GM18951 (cell line): ENCODE measurements at regions not wholly inside any gene's neighbourhood (a gene's known extent, or its start where the extent isn't known, plus 50 kb on each side); places are given as distances from the start of the nearest gene placed in this dataset.
"Not testable (repeated sequence)": the region's sequence is repeated elsewhere in the genome, so short reads cannot be mapped to it uniquely, and the experiment has no call there.

Experiments used
- POLR2A ChIP-seq: IDR thresholded peaks from 4 replicates; pipeline ENCODE4 v1.6.1; 2011; ENCODE audit warnings: mild to moderate bottlenecking; ENCODE audit not compliant: insufficient read length, insufficient read depth; ENCODE audit errors: extremely low read depth
- in situ Hi-C: fragments of 300-500 bp; cut with MboI; formaldehyde crosslinking; loops from one replicate; pipeline ENCODE4 v1.12.0; 2022; ENCODE audit warnings: low sequenced_read_pairs, mixed read lengths, inconsistent platforms; ENCODE audit not compliant: unreplicated experiment

DNA sequence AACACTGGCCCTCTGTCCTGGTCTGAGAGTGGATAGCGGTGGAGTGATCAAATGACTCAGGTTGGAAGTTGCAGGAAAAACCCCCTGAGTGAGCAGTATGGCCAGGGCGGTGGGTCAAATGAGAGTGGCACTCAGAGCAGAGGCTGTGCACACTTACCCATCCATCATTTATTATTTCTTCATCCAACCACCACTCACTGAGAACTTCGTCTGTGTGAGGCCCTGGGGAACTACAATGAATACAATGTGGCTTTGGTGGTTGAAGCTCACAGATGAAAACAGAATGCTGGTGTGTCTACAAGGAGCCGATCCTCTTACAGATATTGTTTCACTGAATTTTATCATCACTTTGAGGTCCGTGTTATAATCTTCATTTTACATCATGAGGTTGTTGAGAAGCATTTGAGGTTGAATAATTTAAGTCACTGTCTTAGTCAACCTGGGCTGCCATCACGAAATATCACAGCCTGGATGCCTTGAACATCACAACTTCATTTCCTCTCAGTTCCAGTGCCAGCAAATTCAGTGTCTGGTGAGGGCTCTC, 73.4 kb upstream of the ID2 start:
- no peak for TF ChIP-seq POLR2A
- in situ Hi-C loops: no loop called here

DNA sequence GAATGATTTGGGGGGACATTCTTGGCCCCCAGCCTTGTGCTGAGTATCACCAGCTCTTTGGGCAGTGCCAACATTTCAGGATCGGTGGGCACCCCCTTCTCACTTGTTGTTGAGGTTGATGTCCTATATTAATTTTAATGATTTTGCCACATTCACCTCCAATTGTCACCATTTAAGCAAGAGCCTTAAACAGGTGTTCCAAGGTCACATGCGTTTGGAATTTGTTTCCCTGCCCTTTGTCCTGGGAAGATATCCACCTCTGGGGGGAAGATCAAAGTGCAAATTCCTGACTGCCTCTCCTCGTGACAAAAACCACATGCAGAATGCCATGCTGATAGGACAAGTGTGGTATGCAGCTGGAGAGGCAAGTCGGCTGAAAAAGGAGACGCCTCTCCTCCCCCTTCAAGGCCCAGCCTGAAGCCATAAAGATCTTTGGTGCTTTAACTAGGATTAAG, 72.5 kb upstream of the ID2 start:
- in situ Hi-C loops: no loop called here
- TF ChIP-seq POLR2A: no peak

- in situ Hi-C loops: not testable (repeated sequence)
These were observed 71.1 kb upstream of the ID2 start for GRCh38 chr2:8610775-8611174.

- in situ Hi-C loops: no loop called here
- no peak for TF ChIP-seq POLR2A
These were observed 70.6 kb upstream of the ID2 start for GRCh38 chr2:8611246-8611645.

DNA sequence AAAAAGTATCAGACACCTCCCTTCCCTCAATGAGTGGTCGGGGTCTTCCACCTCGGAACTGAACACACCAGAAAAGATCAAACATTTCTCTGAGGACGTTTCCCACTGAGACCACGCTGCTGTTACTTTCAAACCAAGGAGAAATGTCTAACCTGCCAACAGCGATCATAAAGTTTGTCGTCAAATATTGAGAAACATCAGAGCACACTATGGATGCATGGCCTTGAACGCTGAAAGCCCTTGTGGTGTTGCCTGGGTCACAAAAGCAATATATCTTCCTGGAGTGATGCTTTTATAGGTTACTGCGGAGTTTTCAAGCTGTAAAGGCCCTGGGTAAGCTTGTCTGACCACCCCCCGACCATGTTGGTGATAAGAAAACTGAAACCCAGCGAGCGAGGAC, 70.2 kb upstream of the ID2 start:
- no peak for TF ChIP-seq POLR2A
- in situ Hi-C loops: no loop called here

DNA sequence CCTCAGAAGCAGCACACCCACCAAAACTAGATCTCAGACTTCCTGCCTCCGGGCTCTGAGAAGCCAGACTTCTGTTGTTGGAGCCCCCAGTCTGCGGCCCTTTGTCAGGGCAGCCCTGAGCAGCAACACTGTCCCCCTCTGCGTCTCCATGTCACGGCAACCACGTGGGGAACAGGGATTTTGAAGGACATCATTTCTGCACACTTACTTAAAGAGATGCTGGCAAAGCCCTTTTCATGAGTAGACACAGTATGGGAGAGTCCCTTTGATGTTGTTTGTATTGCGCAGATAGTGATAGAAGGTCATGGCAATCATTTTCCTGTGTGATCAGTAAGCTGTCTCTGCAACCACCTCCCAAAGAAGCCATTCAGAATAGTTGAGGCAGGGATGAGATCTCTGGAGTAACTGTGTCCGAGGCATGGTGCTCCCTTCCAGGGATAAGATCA, 69.1 kb upstream of the ID2 start:
- in situ Hi-C loops: no loop called here
- TF ChIP-seq POLR2A: no peak

DNA sequence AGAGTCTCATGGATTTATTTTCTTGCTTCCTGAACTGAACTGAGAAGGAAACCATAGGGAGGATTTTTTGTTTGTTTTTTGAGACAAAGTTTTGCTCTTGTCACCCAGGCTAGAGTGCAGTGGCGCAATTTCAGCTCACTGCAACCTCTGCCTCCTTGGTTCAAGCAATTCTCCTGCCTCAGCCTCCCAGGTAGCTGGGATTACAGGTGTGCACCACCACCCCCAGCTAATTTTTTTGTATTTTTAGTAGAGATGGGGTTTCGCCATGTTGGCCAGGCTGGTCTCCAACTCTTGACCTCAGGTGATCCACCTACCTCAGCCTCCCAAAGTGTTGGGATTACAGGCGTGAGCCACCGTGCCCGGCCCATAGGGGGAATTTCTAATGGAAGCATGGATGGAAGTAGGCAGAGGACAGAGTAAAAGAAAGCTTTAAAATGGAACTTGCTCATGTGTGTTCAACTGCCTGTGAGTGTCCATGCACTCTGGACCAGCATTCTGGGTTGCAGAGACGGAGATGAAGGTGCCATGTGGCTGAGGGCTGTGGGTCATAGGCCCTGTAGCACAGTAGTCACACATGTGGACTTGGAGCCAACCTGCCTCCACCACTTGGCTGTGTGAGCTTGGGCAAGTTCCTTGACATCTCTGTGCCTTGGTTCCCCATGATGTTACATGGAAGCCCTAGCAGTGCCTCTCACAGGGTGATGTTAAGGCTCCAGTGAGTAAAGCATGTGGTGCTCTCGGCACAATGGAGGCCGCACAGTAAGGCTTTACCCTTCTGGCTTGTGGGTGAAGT, 68.5 kb upstream of the ID2 start:
- in situ Hi-C loops: not testable (repeated sequence)

GRCh38 chr2:8614646-8615045, 67.2 kb upstream of the ID2 start:
- TF ChIP-seq POLR2A: no peak

GRCh38 chr2:8615252-8615575, 66.6 kb upstream of the ID2 start:
- no peak for TF ChIP-seq POLR2A
- in situ Hi-C loops: no loop called here

More at GRCh38 chr2:8614646-8615045, 67.2 kb upstream of the ID2 start:
- in situ Hi-C loops: no loop called here

DNA sequence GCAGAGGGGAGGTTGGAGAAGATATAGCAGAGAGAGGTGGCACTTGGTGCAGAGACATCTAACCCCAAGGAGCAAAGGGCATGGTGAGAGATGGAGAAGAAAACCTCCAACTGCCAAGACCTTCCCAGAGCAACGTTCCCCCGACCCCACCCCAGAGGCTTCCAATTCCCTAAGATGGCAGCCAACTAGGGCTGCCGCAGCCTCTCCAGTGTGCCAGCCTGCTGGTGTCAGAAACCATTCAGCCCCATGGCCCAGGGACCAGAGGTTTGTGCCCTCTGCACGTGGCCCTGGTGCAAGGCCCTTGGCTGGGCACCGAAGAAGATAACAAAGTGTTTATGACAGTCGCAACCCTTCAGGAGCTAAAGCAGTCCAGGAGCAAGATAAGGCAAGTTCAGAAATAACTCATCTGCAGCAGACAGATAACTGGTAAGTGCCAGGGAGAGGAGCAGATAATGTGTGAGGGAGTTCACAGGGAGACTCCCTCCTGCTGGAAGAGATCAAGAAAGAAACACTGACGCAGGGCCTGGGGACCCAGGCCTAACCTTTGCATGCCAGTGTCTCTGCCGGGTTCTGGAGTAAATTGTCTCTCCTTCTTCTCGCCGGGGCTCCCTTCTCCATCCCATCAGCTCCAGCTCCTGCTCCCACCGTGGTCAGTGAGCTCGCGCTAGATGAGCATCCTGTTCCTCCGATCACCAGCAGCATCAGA, 66.1 kb upstream of the ID2 start:
- no peak for TF ChIP-seq POLR2A
- in situ Hi-C loops: no loop called here

- in situ Hi-C loops: no loop called here
- TF ChIP-seq POLR2A: no peak
These were observed 64.8 kb upstream of the ID2 start for GRCh38 chr2:8617048-8617447.

GRCh38 chr2:8617590-8617989, 64.3 kb upstream of the ID2 start:
- in situ Hi-C loops: no loop called here
- TF ChIP-seq POLR2A: no peak

GRCh38 chr2:8619071-8619470, 62.8 kb upstream of the ID2 start:
- in situ Hi-C loops: no loop called here
- no peak for TF ChIP-seq POLR2A

GRCh38 chr2:8620611-8621382, 61.1 kb upstream of the ID2 start:
- TF ChIP-seq POLR2A: no peak

More at GRCh38 chr2:8620611-8621382, 61.1 kb upstream of the ID2 start:
- in situ Hi-C loops: no loop called here
